IPS DF 6.9 (cell line): ENCODE measurements at regions not wholly inside any gene's neighbourhood (a gene's known extent, or its start where the extent isn't known, plus 50 kb on each side); places are given as distances from the start of the nearest gene placed in this dataset.

ENCODE experiments used
- DNase-seq: peaks from one replicate; pipeline ENCODE4 v3.0.0-alpha.2; 2013; ENCODE audit warnings: low read depth, low spot score
- H3K27ac ChIP-seq: one replicate; pipeline ENCODE4 v1.5.1; 2013; ENCODE audit warnings: low read length, control low read depth
- H3K27me3 ChIP-seq: 2 replicates; pipeline ENCODE4 v1.6.1; 2013; ENCODE audit warnings: mild to moderate bottlenecking, low read length; ENCODE audit not compliant: control insufficient read depth, insufficient read depth
- H3K36me3 ChIP-seq: 2 replicates; pipeline ENCODE4 v1.6.1; 2013; ENCODE audit warnings: low read length; ENCODE audit not compliant: control insufficient read depth, insufficient read depth
- H3K4me1 ChIP-seq: 2 replicates; pipeline ENCODE4 v1.6.1; 2013; ENCODE audit warnings: low read length; ENCODE audit not compliant: control insufficient read depth, insufficient read depth
- H3K4me3 ChIP-seq: 2 replicates; pipeline ENCODE4 v1.5.1; 2013; ENCODE audit warnings: mild to moderate bottlenecking, low read length
- H3K9me3 ChIP-seq: 2 replicates; pipeline ENCODE4 v1.6.1; 2013; ENCODE audit warnings: low read length, inconsistent platforms; ENCODE audit not compliant: control insufficient read depth, insufficient read depth
- WGBS: extraction: QIAGEN DNeasy Blood & Tissue Kit; methylation state at CpG from one replicate; pipeline ENCODE4 v1.1.7; 2013; ENCODE audit warnings: mixed read lengths, missing lambda C conversion rate; ENCODE audit not compliant: insufficient read length, insufficient coverage; 5-methylcytosine and 5-hydroxymethylcytosine counted together

GRCh38 chr9:118215549-118215948 is 511.3 kb downstream of the TLR4 start:
- H3K9me3 ChIP-seq, result no peaks in the 10 kb centered on the region
- H3K36me3 ChIP-seq, result no peaks in the 10 kb centered on the region
- no peak for DNase-seq
- H3K27me3 ChIP-seq, result no peaks in the 10 kb centered on the region
- no peak overlapping the region for H3K4me3 ChIP-seq
- no peaks in the 10 kb centered on the region for H3K4me1 ChIP-seq
- WGBS, result no CpG with 5 or more reads among the region's 1 CpG
- no peak overlapping the region for H3K27ac ChIP-seq

- no CpG with 5 or more reads among the region's 3 CpGs for WGBS
- peaks cover 3% of the 10 kb centered on the region; the same call in 1 of the 2 replicates for H3K4me1 ChIP-seq
- no peaks in the 10 kb centered on the region for H3K9me3 ChIP-seq
- H3K4me3 ChIP-seq, result no peak overlapping the region
- no peak for DNase-seq
- H3K36me3 ChIP-seq, result no peaks in the 10 kb centered on the region
- H3K27me3 ChIP-seq, result no peaks in the 10 kb centered on the region
- H3K27ac ChIP-seq, result no peak overlapping the region
Measured at GRCh38 chr9:118222375-118222774, 518.2 kb downstream of the TLR4 start.

- H3K27ac ChIP-seq, result no peak overlapping the region
- H3K27me3 ChIP-seq, result no peaks in the 10 kb centered on the region
- H3K4me1 ChIP-seq, result peaks cover 3% of the 10 kb centered on the region; the same call in 1 of the 2 replicates
- no peaks in the 10 kb centered on the region for H3K36me3 ChIP-seq
- no peaks in the 10 kb centered on the region for H3K9me3 ChIP-seq
- no peak overlapping the region for H3K4me3 ChIP-seq
- no peak for DNase-seq
Measured at GRCh38 chr9:118223111-118223510, 518.9 kb downstream of the TLR4 start.

- no CpG with 5 or more reads among the region's 1 CpG for whole genome bisulfite sequencing
- H3K27ac ChIP-seq, result no peak overlapping the region
- no peaks in the 10 kb centered on the region for H3K36me3 ChIP-seq
- H3K4me1 ChIP-seq, result peaks cover 5% of the 10 kb centered on the region; the same call in 1 of the 2 replicates
- no peaks in the 10 kb centered on the region for H3K27me3 ChIP-seq
- DNase-seq, result no peak
- no peak overlapping the region for H3K4me3 ChIP-seq
- H3K9me3 ChIP-seq, result no peaks in the 10 kb centered on the region
Measured at GRCh38 chr9:118230329-118230728, 526.1 kb downstream of the TLR4 start.

- Histone ChIP-seq H3K9me3 (no peaks in the 10 kb centered on the region), H3K4me1 (no peaks in the 10 kb centered on the region), H3K36me3 (no peaks in the 10 kb centered on the region), H3K4me3 (no peak overlapping the region), H3K27ac (no peak overlapping the region), H3K27me3 (no peaks in the 10 kb centered on the region)
- no peak for DNase-seq
- WGBS, result no CpG with 5 or more reads among the region's 1 CpG
Measured at GRCh38 chr9:118236625-118237024, 532.4 kb downstream of the TLR4 start.

GRCh38 chr9:118238139-118238538 is 533.9 kb downstream of the TLR4 start:
- no peak for DNase-seq
- Histone ChIP-seq H3K4me3 (no peak overlapping the region), H3K27me3 (no peaks in the 10 kb centered on the region), H3K27ac (no peak overlapping the region), H3K9me3 (no peaks in the 10 kb centered on the region), H3K4me1 (no peaks in the 10 kb centered on the region), H3K36me3 (no peaks in the 10 kb centered on the region)

GRCh38 chr9:118252027-118252426 is 547.8 kb downstream of the TLR4 start:
- no peak overlapping the region for H3K27ac ChIP-seq
- no CpG with 5 or more reads among the region's 2 CpGs for WGBS

GRCh38 chr9:118262191-118262590 is 558.0 kb downstream of the TLR4 start:
- Histone ChIP-seq H3K4me1 (no peaks in the 10 kb centered on the region), H3K4me3 (no peak overlapping the region), H3K27me3 (no peaks in the 10 kb centered on the region), H3K27ac (no peak overlapping the region), H3K36me3 (no peaks in the 10 kb centered on the region), H3K9me3 (no peaks in the 10 kb centered on the region)
- no CpG with 5 or more reads among the region's 1 CpG for WGBS
- DNase-seq, result no peak

More at GRCh38 chr9:118252027-118252426, 547.8 kb downstream of the TLR4 start:
- Histone ChIP-seq H3K27me3 (no peaks in the 10 kb centered on the region), H3K4me1 (no peaks in the 10 kb centered on the region), H3K4me3 (no peak overlapping the region), H3K9me3 (no peaks in the 10 kb centered on the region), H3K36me3 (no peaks in the 10 kb centered on the region)
- DNase-seq, result no peak

- no peak overlapping the region for H3K4me3 ChIP-seq
- H3K9me3 ChIP-seq, result no peaks in the 10 kb centered on the region
- H3K36me3 ChIP-seq, result no peaks in the 10 kb centered on the region
- H3K4me1 ChIP-seq, result no peaks in the 10 kb centered on the region
- no peak overlapping the region for H3K27ac ChIP-seq
- H3K27me3 ChIP-seq, result no peaks in the 10 kb centered on the region
- no peak for DNase-seq
Measured at GRCh38 chr9:118263949-118264348, 559.7 kb downstream of the TLR4 start.

GRCh38 chr9:118268046-118268445 is 563.8 kb downstream of the TLR4 start:
- DNase-seq, result no peak
- H3K27me3 ChIP-seq, result no peaks in the 10 kb centered on the region
- H3K4me1 ChIP-seq, result no peaks in the 10 kb centered on the region
- H3K9me3 ChIP-seq, result no peaks in the 10 kb centered on the region
- WGBS, result no CpG with 5 or more reads among the region's 6 CpGs
- H3K4me3 ChIP-seq, result no peak overlapping the region
- no peaks in the 10 kb centered on the region for H3K36me3 ChIP-seq
- H3K27ac ChIP-seq, result no peak overlapping the region

- H3K4me1 ChIP-seq, result no peaks in the 10 kb centered on the region
- DNase-seq, result no peak
- no peak overlapping the region for H3K27ac ChIP-seq
- WGBS, result no CpG with 5 or more reads among the region's 3 CpGs
- no peaks in the 10 kb centered on the region for H3K36me3 ChIP-seq
- no peaks in the 10 kb centered on the region for H3K27me3 ChIP-seq
- H3K4me3 ChIP-seq, result no peak overlapping the region
- no peaks in the 10 kb centered on the region for H3K9me3 ChIP-seq
Measured at GRCh38 chr9:118269623-118270022, 565.4 kb downstream of the TLR4 start.
